ENCODE measurements at regions not wholly inside any gene's neighbourhood (a gene's known extent, or its start where the extent isn't known, plus 50 kb on each side); places are given as distances from the start of the nearest gene placed in this dataset.

DNA sequence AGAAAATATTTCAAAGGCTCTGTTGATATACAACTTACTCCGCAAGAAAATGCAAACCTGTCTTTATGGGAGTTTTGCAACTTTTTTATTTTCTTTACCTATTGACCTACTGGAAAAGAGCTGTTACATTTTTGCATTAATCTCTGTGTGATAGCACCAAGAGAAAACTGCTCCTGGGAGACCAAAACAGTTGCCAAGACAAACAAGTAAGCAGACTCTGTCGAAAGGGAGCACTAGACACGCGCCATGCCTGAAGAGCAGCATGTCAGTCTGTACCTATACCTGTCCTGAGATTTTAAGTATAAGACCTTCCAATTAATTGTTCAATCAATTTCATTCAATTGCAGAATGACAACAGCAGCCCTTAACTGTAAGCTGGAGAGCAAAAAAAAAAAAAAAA is 56.0 kb upstream of the TECRL start:
- H3K36me3 Mint-ChIP-seq, result no peaks in the 10 kb centered on the region
- no peak overlapping the region for H3K4me3 Mint-ChIP-seq
- H3K27me3 Mint-ChIP-seq, result no peaks in the 10 kb centered on the region
- no peak for DNase-seq
- CTCF ChIA-PET, result no interaction called here
- no peak overlapping the region for H3K27ac Mint-ChIP-seq
- H3K9me3 Mint-ChIP-seq, result no peaks in the 10 kb centered on the region
- H3K4me1 Mint-ChIP-seq, result no peaks in the 10 kb centered on the region

DNA sequence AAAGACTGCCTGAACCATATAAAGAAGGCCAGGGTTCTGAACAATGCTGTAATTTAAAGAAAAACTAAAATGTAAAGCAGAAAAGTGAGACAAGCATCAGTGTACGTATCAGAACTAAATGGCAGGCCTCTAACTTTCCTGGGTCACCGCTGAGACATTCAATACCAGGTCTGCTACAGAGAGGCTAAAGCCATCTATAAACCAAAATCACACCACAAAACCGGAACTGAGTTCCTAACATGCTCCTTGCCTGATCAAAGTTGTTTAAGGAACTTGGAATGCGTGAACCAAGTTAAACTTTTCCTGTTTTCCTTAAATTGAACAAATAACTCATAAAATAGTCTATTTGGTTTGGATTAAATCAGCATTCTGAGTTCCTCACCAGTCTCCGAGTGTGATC is 55.3 kb upstream of the TECRL start:
- no peak overlapping the region for H3K27ac Mint-ChIP-seq
- no peaks in the 10 kb centered on the region for H3K27me3 Mint-ChIP-seq
- DNase-seq, result no peak
- no peaks in the 10 kb centered on the region for H3K36me3 Mint-ChIP-seq
- H3K4me3 Mint-ChIP-seq, result no peak overlapping the region
- no peaks in the 10 kb centered on the region for H3K9me3 Mint-ChIP-seq
- CTCF ChIA-PET, result no interaction called here
- no peaks in the 10 kb centered on the region for H3K4me1 Mint-ChIP-seq
